ENCODE measurements at regions not wholly inside any gene's neighbourhood (a gene's known extent, or its start where the extent isn't known, plus 50 kb on each side); places are given as distances from the start of the nearest gene placed in this dataset.

DNA sequence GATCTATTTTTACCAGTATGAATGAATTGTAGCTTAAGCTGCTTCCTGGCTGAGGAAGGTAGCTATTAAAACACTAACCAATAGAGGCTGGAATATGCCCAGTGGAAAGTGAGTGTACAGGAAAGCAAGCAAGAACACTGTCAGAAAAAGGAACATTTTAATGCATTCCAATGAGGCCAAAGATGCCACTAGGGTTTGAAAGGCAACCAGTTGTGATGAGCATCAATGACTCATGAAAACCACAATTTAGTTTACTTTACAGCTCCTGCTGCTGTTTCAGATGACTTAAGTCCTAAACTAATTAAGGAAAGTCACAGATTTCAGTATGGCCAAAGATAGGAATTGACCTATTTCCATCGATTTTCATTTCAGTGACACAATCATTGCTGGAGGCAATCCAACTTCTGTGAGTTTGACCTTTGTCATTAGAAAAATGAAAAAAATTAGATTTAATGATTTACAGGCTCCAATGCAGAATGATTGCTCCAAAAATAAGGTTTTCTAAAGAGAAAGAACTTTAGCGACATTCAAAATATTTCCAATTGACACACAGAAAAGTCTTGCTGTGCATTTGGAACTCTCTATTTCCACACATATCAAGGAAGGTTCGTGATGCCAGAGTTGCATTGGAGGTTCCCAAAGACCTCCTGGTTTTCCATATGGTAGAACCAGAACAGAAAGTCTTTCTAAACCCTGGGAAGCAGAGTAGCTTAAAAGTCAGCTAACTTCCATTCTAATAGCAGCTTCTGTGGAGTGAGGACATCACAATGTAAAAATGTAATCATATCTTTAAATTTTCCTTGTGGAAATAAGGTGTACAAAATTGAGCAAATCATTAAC, 103.0 kb downstream of the SUCNR1 start:
- TF ChIP-seq, protein P1, sequence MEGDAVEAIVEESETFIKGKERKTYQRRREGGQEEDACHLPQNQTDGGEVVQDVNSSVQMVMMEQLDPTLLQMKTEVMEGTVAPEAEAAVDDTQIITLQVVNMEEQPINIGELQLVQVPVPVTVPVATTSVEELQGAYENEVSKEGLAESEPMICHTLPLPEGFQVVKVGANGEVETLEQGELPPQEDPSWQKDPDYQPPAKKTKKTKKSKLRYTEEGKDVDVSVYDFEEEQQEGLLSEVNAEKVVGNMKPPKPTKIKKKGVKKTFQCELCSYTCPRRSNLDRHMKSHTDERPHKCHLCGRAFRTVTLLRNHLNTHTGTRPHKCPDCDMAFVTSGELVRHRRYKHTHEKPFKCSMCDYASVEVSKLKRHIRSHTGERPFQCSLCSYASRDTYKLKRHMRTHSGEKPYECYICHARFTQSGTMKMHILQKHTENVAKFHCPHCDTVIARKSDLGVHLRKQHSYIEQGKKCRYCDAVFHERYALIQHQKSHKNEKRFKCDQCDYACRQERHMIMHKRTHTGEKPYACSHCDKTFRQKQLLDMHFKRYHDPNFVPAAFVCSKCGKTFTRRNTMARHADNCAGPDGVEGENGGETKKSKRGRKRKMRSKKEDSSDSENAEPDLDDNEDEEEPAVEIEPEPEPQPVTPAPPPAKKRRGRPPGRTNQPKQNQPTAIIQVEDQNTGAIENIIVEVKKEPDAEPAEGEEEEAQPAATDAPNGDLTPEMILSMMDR (IDR thresholded peaks at IDR 0.05 in 2 of 3, conservative IDR thresholded peaks at IDR 0.05 in 1 of 3; ENCODE audit: borderline replicate concordance in 1 of 3, insufficient read depth in 1 of 3, low read depth in 2 of 3, low read length in 2 of 3) = no peak
- TF ChIP-seq RAD21 (IDR thresholded peaks at IDR 0.05; ENCODE audit: low read depth) (peak; percentile 34), EZH2 (IDR thresholded peaks at IDR 0.05) (no peak), POLR2A (IDR thresholded peaks at IDR 0.05; ENCODE audit: borderline replicate concordance, extremely low read depth, insufficient read depth, insufficient read length) (no peak), ELF1 (IDR thresholded peaks at IDR 0.05; ENCODE audit: borderline replicate concordance, low read depth) (no peak; the same call in 1 of the 2 replicates), EZH2phosphoT487 (IDR thresholded peaks at IDR 0.05; ENCODE audit: borderline replicate concordance) (no peak), CEBPB (IDR thresholded peaks at IDR 0.05; ENCODE audit: low read depth) (peak; percentile 88), POLR2AphosphoS5 (IDR thresholded peaks at IDR 0.05; ENCODE audit: low read depth, low read length) (peak; percentile 58; the same call in 1 of the 2 replicates), ZNF274 (IDR thresholded peaks at IDR 0.05; ENCODE audit: low read depth, low read length) (no peak)
- TF ChIP-seq, protein P2, sequence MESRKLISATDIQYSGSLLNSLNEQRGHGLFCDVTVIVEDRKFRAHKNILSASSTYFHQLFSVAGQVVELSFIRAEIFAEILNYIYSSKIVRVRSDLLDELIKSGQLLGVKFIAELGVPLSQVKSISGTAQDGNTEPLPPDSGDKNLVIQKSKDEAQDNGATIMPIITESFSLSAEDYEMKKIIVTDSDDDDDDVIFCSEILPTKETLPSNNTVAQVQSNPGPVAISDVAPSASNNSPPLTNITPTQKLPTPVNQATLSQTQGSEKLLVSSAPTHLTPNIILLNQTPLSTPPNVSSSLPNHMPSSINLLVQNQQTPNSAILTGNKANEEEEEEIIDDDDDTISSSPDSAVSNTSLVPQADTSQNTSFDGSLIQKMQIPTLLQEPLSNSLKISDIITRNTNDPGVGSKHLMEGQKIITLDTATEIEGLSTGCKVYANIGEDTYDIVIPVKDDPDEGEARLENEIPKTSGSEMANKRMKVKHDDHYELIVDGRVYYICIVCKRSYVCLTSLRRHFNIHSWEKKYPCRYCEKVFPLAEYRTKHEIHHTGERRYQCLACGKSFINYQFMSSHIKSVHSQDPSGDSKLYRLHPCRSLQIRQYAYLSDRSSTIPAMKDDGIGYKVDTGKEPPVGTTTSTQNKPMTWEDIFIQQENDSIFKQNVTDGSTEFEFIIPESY (IDR thresholded peaks at IDR 0.05; ENCODE audit: extremely low read depth, insufficient replicate concordance, low read length) = no peak
- TF ChIP-seq, protein P3, sequence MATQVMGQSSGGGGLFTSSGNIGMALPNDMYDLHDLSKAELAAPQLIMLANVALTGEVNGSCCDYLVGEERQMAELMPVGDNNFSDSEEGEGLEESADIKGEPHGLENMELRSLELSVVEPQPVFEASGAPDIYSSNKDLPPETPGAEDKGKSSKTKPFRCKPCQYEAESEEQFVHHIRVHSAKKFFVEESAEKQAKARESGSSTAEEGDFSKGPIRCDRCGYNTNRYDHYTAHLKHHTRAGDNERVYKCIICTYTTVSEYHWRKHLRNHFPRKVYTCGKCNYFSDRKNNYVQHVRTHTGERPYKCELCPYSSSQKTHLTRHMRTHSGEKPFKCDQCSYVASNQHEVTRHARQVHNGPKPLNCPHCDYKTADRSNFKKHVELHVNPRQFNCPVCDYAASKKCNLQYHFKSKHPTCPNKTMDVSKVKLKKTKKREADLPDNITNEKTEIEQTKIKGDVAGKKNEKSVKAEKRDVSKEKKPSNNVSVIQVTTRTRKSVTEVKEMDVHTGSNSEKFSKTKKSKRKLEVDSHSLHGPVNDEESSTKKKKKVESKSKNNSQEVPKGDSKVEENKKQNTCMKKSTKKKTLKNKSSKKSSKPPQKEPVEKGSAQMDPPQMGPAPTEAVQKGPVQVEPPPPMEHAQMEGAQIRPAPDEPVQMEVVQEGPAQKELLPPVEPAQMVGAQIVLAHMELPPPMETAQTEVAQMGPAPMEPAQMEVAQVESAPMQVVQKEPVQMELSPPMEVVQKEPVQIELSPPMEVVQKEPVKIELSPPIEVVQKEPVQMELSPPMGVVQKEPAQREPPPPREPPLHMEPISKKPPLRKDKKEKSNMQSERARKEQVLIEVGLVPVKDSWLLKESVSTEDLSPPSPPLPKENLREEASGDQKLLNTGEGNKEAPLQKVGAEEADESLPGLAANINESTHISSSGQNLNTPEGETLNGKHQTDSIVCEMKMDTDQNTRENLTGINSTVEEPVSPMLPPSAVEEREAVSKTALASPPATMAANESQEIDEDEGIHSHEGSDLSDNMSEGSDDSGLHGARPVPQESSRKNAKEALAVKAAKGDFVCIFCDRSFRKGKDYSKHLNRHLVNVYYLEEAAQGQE (IDR thresholded peaks at IDR 0.05; ENCODE audit: low read depth) = no peak

Data from HCT116 (cell line).